Activated CD4-positive, alpha-beta T cell treated with anti-CD3 and anti-CD28 coated beads, Interleukin-2, amount 10 ng/mL, durations not matched to agents 7 days and 5 days (primary cell): ENCODE measurements at regions not wholly inside any gene's neighbourhood (a gene's known extent, or its start where the extent isn't known, plus 50 kb on each side); places are given as distances from the start of the nearest gene placed in this dataset.

Experiments
- CTCF ChIA-PET: fragments of 350-600 bp; sonication (Branson Sonifier 250); formaldehyde crosslinking; loops from one replicate; lab custom pipeline; 2021; ENCODE audit warnings: antibody characterized with exemption; lab: Charles Lee
- POLR2A ChIA-PET: fragments of 350-600 bp; sonication (Branson Sonifier 250); formaldehyde crosslinking; loops from one replicate; lab custom pipeline; 2021; ENCODE audit warnings: antibody characterized with exemption; lab: Charles Lee
- DNase-seq: peaks from one replicate; pipeline ENCODE4 v3.0.0-alpha.2; 2020
- H3K27ac Mint-ChIP-seq: one replicate; pipeline ENCODE4 v1.8.0; 2021; ENCODE audit warnings: mild to moderate bottlenecking, moderate library complexity, mixed read lengths
- H3K27me3 Mint-ChIP-seq: one replicate; pipeline ENCODE4 v1.8.0; 2021; ENCODE audit warnings: mixed read lengths
- H3K36me3 Mint-ChIP-seq: one replicate; pipeline ENCODE4 v1.8.0; 2021; ENCODE audit warnings: low read depth, mixed read lengths
- H3K4me1 Mint-ChIP-seq: one replicate; pipeline ENCODE4 v1.8.0; 2021; ENCODE audit warnings: mixed read lengths
- H3K4me3 Mint-ChIP-seq: one replicate; pipeline ENCODE4 v1.8.0; 2021; ENCODE audit warnings: mild to moderate bottlenecking, moderate library complexity, mixed read lengths
- H3K9me3 Mint-ChIP-seq: one replicate; pipeline ENCODE4 v1.8.0; 2021; ENCODE audit warnings: mixed read lengths

- no peaks in the 10 kb centered on the region for H3K4me1 Mint-ChIP-seq
- ChIA-PET CTCF (no interaction called here), POLR2A (no interaction called here)
- no peaks in the 10 kb centered on the region for H3K36me3 Mint-ChIP-seq
- no peaks in the 10 kb centered on the region for H3K27me3 Mint-ChIP-seq
- H3K4me3 Mint-ChIP-seq, result no peak overlapping the region
- DNase-seq, result no peak
- H3K9me3 Mint-ChIP-seq, result no peaks in the 10 kb centered on the region
- H3K27ac Mint-ChIP-seq, result no peak overlapping the region
These were observed 93.5 kb downstream of the CBLL2 start for GRCh38 chrX:22366166-22366702.

- Mint-ChIP-seq H3K27ac (no peak overlapping the region), H3K9me3 (no peaks in the 10 kb centered on the region), H3K27me3 (no peaks in the 10 kb centered on the region), H3K4me1 (no peaks in the 10 kb centered on the region), H3K4me3 (no peak overlapping the region), H3K36me3 (no peaks in the 10 kb centered on the region)
- CTCF ChIA-PET, result no interaction called here
- POLR2A ChIA-PET, result no interaction called here
- no peak for DNase-seq
These were observed 94.2 kb downstream of the CBLL2 start for GRCh38 chrX:22366906-22367305.

GRCh38 chrX:22373094-22373493 lies 100.4 kb downstream of the CBLL2 start:
- Mint-ChIP-seq H3K36me3 (no peaks in the 10 kb centered on the region), H3K4me3 (no peak overlapping the region), H3K27ac (no peak overlapping the region), H3K4me1 (no peaks in the 10 kb centered on the region), H3K27me3 (no peaks in the 10 kb centered on the region), H3K9me3 (no peaks in the 10 kb centered on the region)
- CTCF ChIA-PET, result no interaction called here
- no peak for DNase-seq
- POLR2A ChIA-PET, result no interaction called here

GRCh38 chrX:22373766-22374165 lies 101.1 kb downstream of the CBLL2 start:
- Mint-ChIP-seq H3K4me3 (no peak overlapping the region), H3K27me3 (no peaks in the 10 kb centered on the region), H3K9me3 (no peaks in the 10 kb centered on the region), H3K4me1 (no peaks in the 10 kb centered on the region), H3K36me3 (no peaks in the 10 kb centered on the region), H3K27ac (no peak overlapping the region)
- DNase-seq, result no peak
- ChIA-PET CTCF (no interaction called here), POLR2A (no interaction called here)

- no peak for DNase-seq
- Mint-ChIP-seq H3K4me3 (no peak overlapping the region), H3K4me1 (no peaks in the 10 kb centered on the region), H3K27me3 (no peaks in the 10 kb centered on the region), H3K27ac (no peak overlapping the region), H3K36me3 (no peaks in the 10 kb centered on the region), H3K9me3 (no peaks in the 10 kb centered on the region)
- POLR2A ChIA-PET, result no interaction called here
- CTCF ChIA-PET, result no interaction called here
These were observed 103.7 kb downstream of the CBLL2 start for GRCh38 chrX:22376369-22376768.

GRCh38 chrX:22378296-22378695 lies 105.6 kb downstream of the CBLL2 start:
- H3K36me3 Mint-ChIP-seq, result no peaks in the 10 kb centered on the region
- H3K27ac Mint-ChIP-seq, result no peak overlapping the region
- no peak overlapping the region for H3K4me3 Mint-ChIP-seq
- H3K4me1 Mint-ChIP-seq, result no peaks in the 10 kb centered on the region
- H3K9me3 Mint-ChIP-seq, result no peaks in the 10 kb centered on the region
- no peaks in the 10 kb centered on the region for H3K27me3 Mint-ChIP-seq
- no peak for DNase-seq
- ChIA-PET POLR2A (no interaction called here), CTCF (no interaction called here)

GRCh38 chrX:22383988-22384387 lies 111.3 kb downstream of the CBLL2 start:
- POLR2A ChIA-PET, result no interaction called here
- CTCF ChIA-PET, result interaction anchor here (1.4 kb wide), 1 partner anchor 9 kb away, joined by 3 read pairs; no protein-coding TSS in a partner anchor
- no peaks in the 10 kb centered on the region for H3K4me1 Mint-ChIP-seq
- no peak for DNase-seq
- H3K9me3 Mint-ChIP-seq, result no peaks in the 10 kb centered on the region
- H3K36me3 Mint-ChIP-seq, result no peaks in the 10 kb centered on the region
- H3K4me3 Mint-ChIP-seq, result no peak overlapping the region
- H3K27me3 Mint-ChIP-seq, result no peaks in the 10 kb centered on the region
- H3K27ac Mint-ChIP-seq, result no peak overlapping the region

- CTCF ChIA-PET, result no interaction called here
- Mint-ChIP-seq H3K27me3 (no peaks in the 10 kb centered on the region), H3K4me3 (no peak overlapping the region), H3K36me3 (no peaks in the 10 kb centered on the region), H3K27ac (no peak overlapping the region), H3K4me1 (no peaks in the 10 kb centered on the region), H3K9me3 (no peaks in the 10 kb centered on the region)
- POLR2A ChIA-PET, result no interaction called here
- DNase-seq, result no peak
These were observed 117.0 kb downstream of the CBLL2 start for GRCh38 chrX:22389556-22390179.

GRCh38 chrX:22392133-22392948 lies 119.6 kb downstream of the CBLL2 start:
- no peak for DNase-seq
- no peaks in the 10 kb centered on the region for H3K4me1 Mint-ChIP-seq
- H3K27ac Mint-ChIP-seq, result no peak overlapping the region
- ChIA-PET POLR2A (no interaction called here), CTCF (no interaction called here)
- H3K27me3 Mint-ChIP-seq, result no peaks in the 10 kb centered on the region
- H3K4me3 Mint-ChIP-seq, result no peak overlapping the region
- H3K36me3 Mint-ChIP-seq, result no peaks in the 10 kb centered on the region
- H3K9me3 Mint-ChIP-seq, result no peaks in the 10 kb centered on the region

GRCh38 chrX:22395372-22395771 lies 122.7 kb downstream of the CBLL2 start:
- Mint-ChIP-seq H3K27me3 (no peaks in the 10 kb centered on the region), H3K4me1 (no peaks in the 10 kb centered on the region), H3K27ac (no peak overlapping the region), H3K36me3 (no peaks in the 10 kb centered on the region), H3K9me3 (no peaks in the 10 kb centered on the region), H3K4me3 (no peak overlapping the region)
- ChIA-PET CTCF (no interaction called here), POLR2A (no interaction called here)
- DNase-seq, result no peak

- H3K4me3 Mint-ChIP-seq, result no peak overlapping the region
- H3K36me3 Mint-ChIP-seq, result no peaks in the 10 kb centered on the region
- DNase-seq, result no peak
- POLR2A ChIA-PET, result no interaction called here
- H3K27ac Mint-ChIP-seq, result no peak overlapping the region
- H3K27me3 Mint-ChIP-seq, result no peaks in the 10 kb centered on the region
- H3K9me3 Mint-ChIP-seq, result no peaks in the 10 kb centered on the region
- no peaks in the 10 kb centered on the region for H3K4me1 Mint-ChIP-seq
- CTCF ChIA-PET, result no interaction called here
These were observed 123.7 kb downstream of the CBLL2 start for GRCh38 chrX:22396408-22396807.

- POLR2A ChIA-PET, result no interaction called here
- Mint-ChIP-seq H3K36me3 (no peaks in the 10 kb centered on the region), H3K9me3 (no peaks in the 10 kb centered on the region), H3K27me3 (no peaks in the 10 kb centered on the region), H3K27ac (no peak overlapping the region), H3K4me3 (no peak overlapping the region), H3K4me1 (no peaks in the 10 kb centered on the region)
- CTCF ChIA-PET, result no interaction called here
- DNase-seq, result no peak
These were observed 124.9 kb downstream of the CBLL2 start for GRCh38 chrX:22397566-22397965.

GRCh38 chrX:22399437-22400192 lies 126.9 kb downstream of the CBLL2 start:
- POLR2A ChIA-PET, result no interaction called here
- no peaks in the 10 kb centered on the region for H3K4me1 Mint-ChIP-seq
- CTCF ChIA-PET, result no interaction called here
- H3K27me3 Mint-ChIP-seq, result no peaks in the 10 kb centered on the region
- H3K9me3 Mint-ChIP-seq, result no peaks in the 10 kb centered on the region
- H3K27ac Mint-ChIP-seq, result no peak overlapping the region
- H3K36me3 Mint-ChIP-seq, result no peaks in the 10 kb centered on the region
- no peak for DNase-seq
- no peak overlapping the region for H3K4me3 Mint-ChIP-seq
